K562 (cell line): ENCODE measurements at regions not wholly inside any gene's neighbourhood (a gene's known extent, or its start where the extent isn't known, plus 50 kb on each side); places are given as distances from the start of the nearest gene placed in this dataset.
"Not testable (repeated sequence)": the region's sequence is repeated elsewhere in the genome, so short reads cannot be mapped to it uniquely, and the experiment has no call there.

Source experiments
- EZH2 ChIP-seq: IDR thresholded peaks from 2 replicates; pipeline ENCODE4 v1.6.1; 2012; ENCODE audit warnings: low read depth, mild to moderate bottlenecking, inconsistent platforms, low read length, borderline replicate concordance
- GATA2 ChIP-seq: sonication (generic); formaldehyde crosslinking; IDR thresholded peaks from 2 replicates; pipeline ENCODE4 v1.4.0; 2020; ENCODE audit warnings: mild to moderate bottlenecking, missing genetic modification reagents
- RFX1 ChIP-seq: fragments of 450-650 bp; IDR thresholded peaks from 2 replicates; pipeline ENCODE4 v1.6.1; 2016; ENCODE audit warnings: mild to moderate bottlenecking, moderate library complexity
- TF ChIP-seq, protein P1 (sequence below): fragments of 250-450 bp; sonication (Bioruptor Pico); IDR thresholded peaks from 2 replicates; pipeline ENCODE4 v1.8.0; 2022; ENCODE audit warnings: moderate library complexity, mild to moderate bottlenecking, inconsistent platforms
- TF ChIP-seq, protein P2 (sequence below), 3 experiments: IDR thresholded peaks in 2 of 3; conservative IDR thresholded peaks in 1 of 3; 2 replicates each; pipeline ENCODE4 v1.5.1; 2011 to 2012; ENCODE audit warnings: low read length in 3 of 3, mild to moderate bottlenecking in 3 of 3, control low read depth in 2 of 3, improper control_type of control experiment in 1 of 3, inconsistent platforms in 1 of 3, low read depth in 1 of 3, mixed read lengths in 1 of 3, moderate library complexity in 1 of 3; ENCODE audit not compliant: insufficient read depth in 2 of 3

DNA sequence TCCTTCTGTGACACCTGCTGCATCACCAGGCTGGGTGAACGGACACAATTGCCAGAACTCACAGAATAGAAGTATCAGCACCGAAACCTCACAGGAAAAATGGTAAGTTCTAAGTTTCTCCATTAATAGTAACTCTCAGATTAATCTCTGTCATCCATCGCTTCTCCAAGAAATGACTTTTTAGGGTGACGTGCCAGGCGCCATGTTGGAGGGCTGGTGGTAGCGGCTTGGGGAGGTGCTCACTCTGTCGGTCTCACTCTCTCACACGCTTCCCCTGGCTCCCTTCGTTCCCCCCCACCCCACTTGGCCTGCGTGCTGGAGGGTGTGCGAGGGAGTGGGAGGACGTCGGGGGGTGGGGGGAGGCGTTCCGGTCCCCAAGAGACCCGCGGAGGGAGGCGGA lies 85.6 kb downstream of the TFRC start:
- TF ChIP-seq GATA2, EZH2, RFX1: not testable (repeated sequence)
- TF ChIP-seq, protein P1, sequence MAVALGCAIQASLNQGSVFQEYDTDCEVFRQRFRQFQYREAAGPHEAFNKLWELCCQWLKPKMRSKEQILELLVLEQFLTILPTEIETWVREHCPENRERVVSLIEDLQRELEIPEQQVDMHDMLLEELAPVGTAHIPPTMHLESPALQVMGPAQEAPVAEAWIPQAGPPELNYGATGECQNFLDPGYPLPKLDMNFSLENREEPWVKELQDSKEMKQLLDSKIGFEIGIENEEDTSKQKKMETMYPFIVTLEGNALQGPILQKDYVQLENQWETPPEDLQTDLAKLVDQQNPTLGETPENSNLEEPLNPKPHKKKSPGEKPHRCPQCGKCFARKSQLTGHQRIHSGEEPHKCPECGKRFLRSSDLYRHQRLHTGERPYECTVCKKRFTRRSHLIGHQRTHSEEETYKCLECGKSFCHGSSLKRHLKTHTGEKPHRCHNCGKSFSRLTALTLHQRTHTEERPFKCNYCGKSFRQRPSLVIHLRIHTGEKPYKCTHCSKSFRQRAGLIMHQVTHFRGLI (CRISPR knock-in tag), result not testable (repeated sequence)
- TF ChIP-seq, protein P2, sequence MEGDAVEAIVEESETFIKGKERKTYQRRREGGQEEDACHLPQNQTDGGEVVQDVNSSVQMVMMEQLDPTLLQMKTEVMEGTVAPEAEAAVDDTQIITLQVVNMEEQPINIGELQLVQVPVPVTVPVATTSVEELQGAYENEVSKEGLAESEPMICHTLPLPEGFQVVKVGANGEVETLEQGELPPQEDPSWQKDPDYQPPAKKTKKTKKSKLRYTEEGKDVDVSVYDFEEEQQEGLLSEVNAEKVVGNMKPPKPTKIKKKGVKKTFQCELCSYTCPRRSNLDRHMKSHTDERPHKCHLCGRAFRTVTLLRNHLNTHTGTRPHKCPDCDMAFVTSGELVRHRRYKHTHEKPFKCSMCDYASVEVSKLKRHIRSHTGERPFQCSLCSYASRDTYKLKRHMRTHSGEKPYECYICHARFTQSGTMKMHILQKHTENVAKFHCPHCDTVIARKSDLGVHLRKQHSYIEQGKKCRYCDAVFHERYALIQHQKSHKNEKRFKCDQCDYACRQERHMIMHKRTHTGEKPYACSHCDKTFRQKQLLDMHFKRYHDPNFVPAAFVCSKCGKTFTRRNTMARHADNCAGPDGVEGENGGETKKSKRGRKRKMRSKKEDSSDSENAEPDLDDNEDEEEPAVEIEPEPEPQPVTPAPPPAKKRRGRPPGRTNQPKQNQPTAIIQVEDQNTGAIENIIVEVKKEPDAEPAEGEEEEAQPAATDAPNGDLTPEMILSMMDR (IDR thresholded peaks at IDR 0.05 in 2 of 3, conservative IDR thresholded peaks at IDR 0.05 in 1 of 3; ENCODE audit: insufficient read depth in 2 of 3, low read depth in 1 of 3, low read length in 3 of 3), result not testable (repeated sequence)
